Bronchial epithelial cell (primary cell): ENCODE measurements at regions not wholly inside any gene's neighbourhood (a gene's known extent, or its start where the extent isn't known, plus 50 kb on each side); places are given as distances from the start of the nearest gene placed in this dataset.

Experiments
- DNase-seq: peaks from one replicate; pipeline ENCODE4 v3.0.0-alpha.2; 2010; ENCODE audit warnings: low read depth
- FAIRE-seq: peaks from 2 replicates; lab custom pipeline; 2011; peaks lifted over from hg19 to GRCh38; lab: Jason Lieb, UNC
- H3K27me3 ChIP-seq: 2 replicates; pipeline ENCODE4 v1.5.1; 2011; ENCODE audit warnings: low read length; ENCODE audit not compliant: control insufficient read depth, insufficient read depth
- H3K36me3 ChIP-seq: 2 replicates; pipeline ENCODE4 v1.5.1; 2011; ENCODE audit warnings: low read length; ENCODE audit not compliant: control insufficient read depth, insufficient read depth
- H3K4me3 ChIP-seq: 2 replicates; pipeline ENCODE4 v1.5.1; 2011; ENCODE audit warnings: mild to moderate bottlenecking, low read depth, low read length, control low read depth
- CTCF ChIP-seq: IDR thresholded peaks from 2 replicates; pipeline ENCODE4 v1.5.1; 2011; ENCODE audit warnings: mild to moderate bottlenecking, moderate library complexity, low read length, control low read depth, inconsistent platforms; ENCODE audit not compliant: insufficient read depth, severe bottlenecking

GRCh38 chr12:115700081-115700480 is 577.4 kb downstream of the MED13L start:
- Histone ChIP-seq H3K4me3 (no peak overlapping the region), H3K27me3 (no peaks in the 10 kb centered on the region), H3K36me3 (no peaks in the 10 kb centered on the region)
- DNase-seq (no peak), FAIRE-seq (no peak)
- TF ChIP-seq CTCF: no peak

GRCh38 chr12:115698257-115698656 is 579.2 kb downstream of the MED13L start:
- Histone ChIP-seq H3K27me3 (no peaks in the 10 kb centered on the region), H3K36me3 (no peaks in the 10 kb centered on the region), H3K4me3 (no peak overlapping the region)
- no peak for DNase-seq
- FAIRE-seq: no peak
- no peak for TF ChIP-seq CTCF

GRCh38 chr12:115697340-115697739 is 580.2 kb downstream of the MED13L start:
- Histone ChIP-seq H3K36me3 (no peaks in the 10 kb centered on the region), H3K4me3 (no peak overlapping the region), H3K27me3 (no peaks in the 10 kb centered on the region)
- TF ChIP-seq CTCF: no peak
- DNase-seq (no peak), FAIRE-seq (no peak)

- H3K27me3 ChIP-seq: no peaks in the 10 kb centered on the region
- H3K4me3 ChIP-seq: no peak overlapping the region
- no peak for FAIRE-seq
- DNase-seq: no peak
- TF ChIP-seq CTCF: no peak
- H3K36me3 ChIP-seq: no peaks in the 10 kb centered on the region
These were observed 582.9 kb downstream of the MED13L start for GRCh38 chr12:115694564-115694963.

- no peak overlapping the region for H3K4me3 ChIP-seq
- no peaks in the 10 kb centered on the region for H3K27me3 ChIP-seq
- no peak for TF ChIP-seq CTCF
- DNase-seq (no peak), FAIRE-seq (no peak)
- H3K36me3 ChIP-seq: no peaks in the 10 kb centered on the region
These were observed 583.5 kb downstream of the MED13L start for GRCh38 chr12:115693970-115694369.

GRCh38 chr12:115691123-115691522 is 586.4 kb downstream of the MED13L start:
- FAIRE-seq: no peak
- H3K27me3 ChIP-seq: no peaks in the 10 kb centered on the region
- TF ChIP-seq CTCF: no peak
- no peak for DNase-seq
- no peaks in the 10 kb centered on the region for H3K36me3 ChIP-seq
- H3K4me3 ChIP-seq: no peak overlapping the region
